ENCODE measurements at regions not wholly inside any gene's neighbourhood (a gene's known extent, or its start where the extent isn't known, plus 50 kb on each side); places are given as distances from the start of the nearest gene placed in this dataset.
"Not testable (repeated sequence)": the region's sequence is repeated elsewhere in the genome, so short reads cannot be mapped to it uniquely, and the experiment has no call there.

DNA sequence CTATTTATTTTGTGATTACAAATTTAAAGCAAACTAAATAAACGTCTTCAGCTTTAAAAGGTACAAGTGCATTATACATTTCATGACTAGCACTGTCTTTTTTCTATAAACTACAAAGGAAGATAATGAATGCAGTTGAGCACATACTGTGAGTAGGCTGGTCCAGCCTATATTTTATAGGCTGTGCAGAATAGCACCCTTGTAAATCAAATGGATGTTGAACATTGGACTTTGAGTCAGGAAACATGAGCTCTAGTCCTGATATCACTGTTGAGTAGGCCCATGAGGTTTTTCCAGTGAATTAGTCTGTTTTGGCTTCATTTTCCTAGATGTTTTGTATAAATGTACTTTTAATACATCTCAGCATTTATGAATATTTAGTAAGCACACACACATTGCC lies 447.3 kb upstream of the KCNMB2 start:
- peak; percentile 91 for DNase-seq

DNA sequence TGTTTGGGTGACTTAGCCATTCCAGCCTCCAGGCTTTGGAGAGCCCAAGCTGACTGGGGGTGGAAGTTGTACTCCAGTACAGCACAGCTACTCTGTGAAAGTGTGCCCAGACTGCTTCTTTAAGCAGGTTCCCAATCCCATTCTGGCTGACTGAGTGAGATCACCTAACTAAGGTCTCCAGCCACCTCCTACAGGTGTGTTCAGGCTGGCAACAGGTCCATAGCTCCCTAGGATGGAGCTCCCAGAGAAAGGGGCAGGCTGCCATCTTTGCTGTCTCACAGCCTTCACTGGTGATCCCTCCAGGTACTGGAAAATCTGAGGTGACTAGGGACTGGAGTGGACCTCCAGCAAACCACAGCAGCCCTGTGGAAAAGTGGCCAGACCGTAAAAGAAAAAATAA lies 445.3 kb upstream of the KCNMB2 start:
- DNase-seq: no peak

DNA sequence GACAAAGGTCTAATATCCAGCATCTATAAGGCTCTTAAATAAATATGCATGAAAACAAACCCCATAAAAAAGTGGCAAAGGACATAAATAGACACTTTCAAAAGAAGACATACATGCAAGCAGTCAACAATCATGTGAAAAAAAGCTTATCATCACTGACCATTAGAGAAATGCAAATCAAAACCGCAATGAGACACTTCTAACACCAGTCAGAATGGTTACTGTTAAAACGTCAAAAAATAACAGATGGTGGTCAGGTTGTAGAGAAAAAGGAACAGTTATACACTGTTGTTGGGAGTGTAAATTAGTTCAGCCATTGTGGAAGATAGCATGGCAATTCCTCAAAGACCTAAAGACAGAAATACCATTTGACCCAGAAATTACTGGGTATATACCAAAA lies 440.7 kb upstream of the KCNMB2 start:
- no peak for DNase-seq

DNA sequence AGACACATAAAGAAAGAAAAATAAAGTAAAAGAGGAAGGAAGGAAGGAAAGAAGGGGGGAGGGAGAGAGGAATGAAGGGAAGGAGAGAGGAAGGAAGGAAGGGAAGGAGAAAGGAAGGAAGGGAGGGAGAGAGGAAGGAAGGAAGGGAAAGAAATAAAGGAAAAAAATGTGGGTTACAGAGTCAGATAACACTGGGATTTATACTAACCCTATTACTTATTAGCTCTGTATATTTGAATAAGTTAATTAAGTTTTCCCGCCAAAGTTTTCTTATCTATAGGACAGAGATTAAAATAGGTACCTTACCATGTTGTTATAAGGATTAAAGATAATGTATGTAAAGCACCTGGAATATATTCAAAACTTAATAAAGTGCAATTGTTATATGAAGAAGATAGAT lies 439.3 kb upstream of the KCNMB2 start:
- no peak for DNase-seq

DNA sequence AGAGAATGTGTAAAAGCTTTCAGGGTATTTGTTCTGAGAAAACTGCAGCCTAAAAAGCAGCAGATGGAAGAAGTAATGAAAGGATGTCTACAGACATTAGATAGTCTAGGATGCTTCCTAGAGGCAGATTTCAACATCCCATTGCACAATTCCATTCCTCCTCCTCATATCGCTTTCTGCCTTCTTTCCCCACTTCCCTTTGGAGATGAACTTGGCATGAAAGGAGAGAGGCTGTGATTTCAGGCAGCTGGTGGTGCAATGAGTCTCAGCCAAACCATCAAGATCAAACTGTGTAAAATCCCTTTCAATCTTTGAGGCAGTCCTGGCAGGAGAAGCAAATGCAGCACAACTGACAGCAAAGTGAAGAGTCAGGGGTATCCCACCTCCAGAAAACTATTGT lies 438.7 kb upstream of the KCNMB2 start:
- DNase-seq: no peak

DNA sequence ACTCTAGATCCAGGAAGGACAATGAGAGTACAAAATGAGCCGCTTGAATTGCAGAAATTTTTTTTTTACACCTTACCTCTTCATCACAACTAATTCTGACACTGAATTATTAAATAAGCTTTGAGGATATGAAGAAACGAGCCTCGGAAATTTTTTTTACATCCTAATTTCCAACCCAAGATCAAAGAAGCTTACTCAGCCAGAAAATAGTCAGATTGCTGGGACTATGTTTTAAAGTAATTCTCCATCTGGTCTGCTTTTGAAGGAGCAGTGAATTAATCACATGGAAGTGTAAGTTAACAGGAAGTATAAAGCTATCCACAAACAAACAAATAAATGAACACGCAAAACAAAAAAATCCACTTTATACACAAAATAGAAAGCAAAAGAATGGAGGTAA lies 437.0 kb upstream of the KCNMB2 start:
- DNase-seq: no peak

DNA sequence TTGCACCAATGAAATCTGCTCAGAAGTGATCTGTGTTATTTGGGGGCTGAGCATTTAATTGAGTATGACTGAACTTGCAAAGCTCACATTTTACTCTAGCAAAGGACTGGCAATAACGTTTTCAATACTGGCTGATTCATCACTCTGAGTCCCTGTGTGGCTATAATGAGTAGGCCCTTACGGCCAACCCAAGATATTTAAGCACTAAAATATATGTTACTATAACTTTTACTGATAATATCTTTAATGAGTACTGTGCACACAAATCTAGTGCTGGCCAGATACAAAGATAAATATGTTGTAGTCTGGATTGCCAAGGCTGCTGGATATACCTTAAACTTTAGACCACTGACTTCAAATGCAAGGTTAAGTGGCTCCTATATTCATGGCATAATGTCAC lies 436.4 kb upstream of the KCNMB2 start:
- no peak for DNase-seq

DNA sequence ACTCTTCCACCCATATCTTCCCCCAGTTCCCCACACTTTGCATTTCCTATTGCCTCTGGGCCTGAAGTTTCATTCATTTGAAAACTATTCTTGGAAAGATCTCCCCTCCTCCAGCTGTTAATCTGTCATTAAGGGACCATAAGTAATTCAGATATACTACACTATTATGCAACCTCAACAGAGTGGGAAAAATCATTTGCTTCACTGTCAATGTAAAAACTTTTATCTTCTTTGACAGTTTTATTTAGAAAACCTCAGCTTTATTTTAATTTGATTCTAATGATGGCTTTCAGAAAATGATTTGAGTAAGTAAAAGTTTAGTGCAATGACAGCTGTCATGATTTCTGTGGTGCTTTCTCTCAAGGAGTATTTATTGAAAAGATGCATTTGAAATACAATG lies 435.3 kb upstream of the KCNMB2 start:
- DNase-seq: no peak

DNA sequence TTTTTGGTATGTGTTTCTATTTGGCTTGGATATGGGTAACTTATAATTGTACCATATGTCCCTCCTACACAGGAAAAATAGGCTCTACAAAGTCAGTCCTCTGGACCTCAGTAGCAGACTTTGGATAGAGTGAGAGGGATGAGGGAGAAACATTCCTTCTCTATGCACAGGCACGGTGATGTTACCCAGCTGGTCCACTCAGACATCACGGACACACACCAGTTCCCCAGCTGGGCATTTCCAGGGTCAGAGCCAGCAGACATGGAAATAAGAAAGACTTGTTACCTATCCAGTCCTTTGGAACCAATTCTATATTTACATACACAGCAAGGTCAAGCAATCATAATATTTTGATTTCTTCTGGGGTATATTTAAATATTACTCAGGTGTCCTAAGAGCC lies 433.1 kb upstream of the KCNMB2 start:
- no peak for DNase-seq

DNA sequence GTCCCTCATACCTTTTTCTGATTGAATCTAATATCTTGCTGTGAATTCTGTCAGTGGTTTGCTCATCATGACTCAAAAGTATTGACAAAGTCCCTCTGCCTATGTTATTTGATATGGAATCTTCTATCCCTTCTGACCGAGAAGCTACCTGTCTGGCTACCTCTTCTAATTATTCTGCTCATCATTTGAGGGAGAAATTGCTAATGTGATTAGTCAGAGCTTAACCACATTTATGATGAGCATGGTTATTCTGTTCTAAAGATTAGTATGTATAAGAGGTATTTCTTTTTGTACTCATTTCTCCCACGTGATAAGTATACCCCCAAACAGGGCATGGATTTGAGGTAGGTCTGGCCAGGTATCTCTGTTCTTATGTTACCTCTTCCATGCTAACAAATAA lies 428.4 kb upstream of the KCNMB2 start:
- no peak for DNase-seq

DNA sequence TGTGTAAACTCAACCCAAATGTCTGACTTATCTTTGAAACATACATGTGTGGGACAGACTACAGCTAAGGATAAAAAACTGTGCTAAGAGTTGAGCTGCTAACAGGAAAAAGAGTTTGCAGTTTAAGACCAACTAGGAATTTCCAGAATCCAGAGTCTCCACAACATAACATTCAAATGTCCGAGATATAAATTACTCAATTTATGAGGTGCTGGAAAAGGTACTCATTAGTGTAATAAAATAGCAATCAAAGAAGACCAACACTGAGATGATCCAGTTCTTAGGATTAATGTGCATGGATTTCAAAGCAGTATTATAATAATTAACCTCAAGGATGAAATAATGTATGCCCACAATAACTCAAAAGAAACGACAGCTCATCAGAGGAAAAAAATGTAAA lies 426.5 kb upstream of the KCNMB2 start:
- no peak for DNase-seq

DNA sequence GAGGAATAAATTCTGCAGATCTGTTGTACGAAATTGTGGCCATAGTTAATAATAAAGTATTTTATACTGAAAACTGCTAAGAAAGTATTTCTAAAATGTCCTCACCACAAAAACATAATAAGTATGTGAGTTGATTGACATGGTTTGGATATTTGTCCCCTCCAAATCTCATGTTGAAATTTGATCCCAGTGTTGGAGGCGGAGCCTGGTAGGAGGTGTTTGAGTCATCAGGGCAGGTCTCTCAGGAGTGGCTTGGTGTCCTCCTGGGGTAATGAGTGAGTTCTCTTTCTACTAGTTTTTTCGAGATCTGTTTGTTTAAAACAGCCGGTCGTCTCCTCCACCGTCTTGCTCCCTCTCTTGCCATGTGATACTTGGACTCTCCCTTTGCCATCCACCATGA lies 424.1 kb upstream of the KCNMB2 start:
- no peak for DNase-seq

DNA sequence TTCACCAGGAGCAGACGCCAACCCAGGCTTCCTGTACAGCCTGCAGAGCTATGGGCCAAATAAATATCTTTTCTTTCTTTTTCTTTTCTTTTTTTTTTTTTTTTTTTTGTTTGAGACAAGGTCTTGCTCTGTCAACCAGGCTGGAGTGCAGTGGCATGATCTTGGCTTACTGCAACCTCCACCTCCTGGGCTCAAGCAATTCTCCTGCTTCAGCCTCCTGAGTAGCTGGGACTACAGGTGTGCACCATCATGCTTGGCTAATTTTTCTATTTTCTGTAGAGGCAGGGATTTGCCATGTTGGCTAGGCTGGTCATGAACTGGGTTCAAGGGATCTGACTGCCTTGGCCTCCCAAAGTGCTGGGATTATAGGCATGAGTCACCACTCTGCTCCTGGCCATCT lies 423.7 kb upstream of the KCNMB2 start:
- DNase-seq: not testable (repeated sequence)

DNA sequence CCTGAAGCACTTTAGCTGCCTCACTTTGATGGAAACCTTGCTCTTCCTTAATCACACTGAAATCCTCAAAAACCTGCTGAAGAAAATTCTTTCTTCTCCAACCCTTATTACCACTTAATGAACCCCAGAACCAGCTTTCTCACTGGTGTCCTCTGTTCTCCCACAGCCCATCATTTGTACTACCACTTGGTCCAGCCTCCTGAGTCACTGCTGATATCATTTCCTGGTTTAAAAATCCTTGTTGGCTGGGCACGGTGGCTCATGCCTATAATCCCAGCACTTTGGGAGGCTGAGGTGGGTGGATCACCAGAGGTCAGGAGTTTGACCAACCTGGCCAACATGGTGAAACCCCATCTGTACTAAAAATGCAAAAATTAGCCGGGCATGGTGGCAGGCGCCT lies 418.6 kb upstream of the KCNMB2 start:
- no peak for DNase-seq

DNA sequence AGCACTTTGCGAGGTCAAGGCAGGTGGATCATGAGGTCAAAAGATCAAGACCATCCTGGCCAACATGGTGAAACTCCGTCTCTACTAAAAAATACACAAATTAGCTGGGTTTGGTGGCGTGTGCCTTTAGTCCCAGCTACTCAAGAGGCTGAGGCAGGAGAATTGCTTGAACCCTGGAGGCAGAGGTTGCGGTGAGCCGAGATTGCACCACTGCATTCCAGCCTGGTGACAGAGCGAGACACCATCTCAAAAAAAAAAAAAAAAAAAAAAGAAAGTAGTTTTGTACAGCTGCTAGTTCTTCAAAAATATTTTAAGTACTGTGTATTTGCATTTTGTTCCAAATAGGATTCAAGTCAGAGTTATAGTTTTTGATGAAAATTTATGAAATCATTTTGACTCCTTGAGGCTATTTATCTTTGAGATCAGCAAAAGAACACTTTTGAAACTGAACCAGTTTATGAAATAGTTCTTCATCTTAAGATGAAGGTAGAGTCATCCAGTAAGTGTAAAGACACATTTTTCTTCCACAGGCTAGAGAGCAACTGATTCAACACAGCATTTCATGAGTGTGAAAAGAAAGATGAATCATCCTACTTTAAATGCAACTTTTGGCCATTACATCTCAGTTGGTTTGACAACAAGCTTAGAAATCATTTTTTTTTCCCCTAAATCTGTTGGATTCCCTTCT lies 416.5 kb upstream of the KCNMB2 start:
- not testable (repeated sequence) for DNase-seq

DNA sequence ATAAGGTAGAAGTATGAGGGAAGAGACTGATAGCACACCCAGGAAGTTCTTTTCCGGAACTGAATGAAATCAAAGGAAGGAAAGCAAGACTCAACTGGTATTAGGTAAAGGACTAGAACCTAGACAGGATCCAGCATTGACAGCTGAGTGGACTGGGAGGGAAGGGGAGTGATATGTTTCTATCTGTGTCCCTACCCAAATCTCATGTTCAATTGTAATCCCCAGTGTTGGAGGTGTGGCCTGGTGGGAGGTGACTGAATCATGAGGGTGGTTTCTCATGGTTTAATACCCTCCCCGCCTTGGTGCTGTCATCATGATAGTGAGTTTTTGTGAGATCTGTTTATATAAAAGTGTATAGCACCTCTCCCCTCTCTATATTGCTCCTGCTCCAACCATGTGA lies 415.9 kb upstream of the KCNMB2 start:
- DNase-seq: no peak

DNA sequence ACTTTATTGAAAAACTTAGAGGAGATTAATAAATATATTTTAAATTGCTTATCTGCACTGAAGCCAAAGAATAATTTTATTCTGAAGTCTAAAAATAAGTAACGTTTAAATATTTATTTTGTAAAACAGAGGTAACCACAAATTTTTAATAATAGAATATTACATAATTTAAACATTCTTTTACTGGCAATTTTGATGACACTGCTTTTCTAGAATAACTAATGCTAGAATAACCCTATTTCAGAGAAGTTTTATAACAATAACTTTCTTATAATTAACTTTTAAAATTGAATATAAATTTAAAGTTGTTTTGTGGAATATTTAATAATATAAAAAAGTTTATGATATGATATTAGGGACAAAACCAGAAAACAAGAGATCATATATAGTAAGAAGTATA lies 409.6 kb upstream of the KCNMB2 start:
- no peak for DNase-seq

DNA sequence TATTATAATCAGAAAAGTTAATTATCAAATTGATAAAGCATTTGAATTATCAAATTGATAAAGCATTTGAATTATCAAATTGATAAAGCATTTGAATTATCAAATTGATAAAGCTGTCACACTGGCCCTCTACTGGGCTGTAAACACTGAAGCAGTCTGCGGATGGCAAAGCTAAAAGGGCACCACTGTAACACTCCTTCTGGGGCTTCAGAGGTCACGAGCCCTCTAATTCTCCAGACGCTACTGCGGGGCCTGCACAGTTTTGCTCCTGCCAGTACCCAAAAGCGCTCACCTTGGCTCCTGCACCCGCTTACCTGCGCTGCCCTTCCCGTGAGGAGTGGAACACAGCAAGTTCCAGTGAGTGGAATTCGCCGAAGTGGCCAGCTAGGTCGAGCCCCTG lies 409.0 kb upstream of the KCNMB2 start:
- no peak for DNase-seq

DNA sequence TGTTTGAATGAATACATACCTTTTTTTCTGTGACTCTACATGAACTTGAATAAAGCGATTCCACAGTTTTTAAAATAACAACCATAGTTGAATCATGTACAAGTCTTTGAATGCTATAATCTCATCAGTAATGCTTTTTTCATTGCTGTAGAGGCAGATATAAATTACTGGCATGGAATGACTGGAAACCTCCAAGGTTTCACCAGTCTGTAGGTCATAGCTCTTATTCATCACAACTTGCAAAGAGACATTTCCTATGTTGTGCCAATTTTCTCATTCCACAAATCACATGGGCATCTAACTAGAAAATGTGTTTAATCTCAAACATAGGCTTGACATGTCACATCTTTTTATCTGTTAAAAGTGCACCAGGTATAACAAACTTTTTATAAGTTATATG lies 407.1 kb upstream of the KCNMB2 start:
- DNase-seq: no peak

DNA sequence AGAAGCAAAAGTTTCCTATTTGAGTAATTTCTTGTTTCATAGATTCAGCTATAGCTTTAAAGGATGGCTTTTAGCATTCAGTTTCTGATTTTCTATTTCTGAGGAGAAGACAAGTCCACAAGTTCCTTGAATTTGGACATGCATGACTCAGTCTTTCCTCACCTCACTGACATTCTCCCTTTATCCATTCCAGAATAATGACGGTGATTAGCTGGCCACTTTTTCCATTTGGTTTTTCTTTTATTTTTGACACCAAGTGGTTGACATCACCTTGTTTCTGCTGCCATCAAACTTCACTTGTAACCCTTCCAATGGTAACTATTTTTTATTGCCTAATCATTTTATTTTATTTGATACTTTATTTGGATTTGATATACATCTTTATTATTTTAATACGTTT lies 404.4 kb upstream of the KCNMB2 start:
- DNase-seq: no peak

DNA sequence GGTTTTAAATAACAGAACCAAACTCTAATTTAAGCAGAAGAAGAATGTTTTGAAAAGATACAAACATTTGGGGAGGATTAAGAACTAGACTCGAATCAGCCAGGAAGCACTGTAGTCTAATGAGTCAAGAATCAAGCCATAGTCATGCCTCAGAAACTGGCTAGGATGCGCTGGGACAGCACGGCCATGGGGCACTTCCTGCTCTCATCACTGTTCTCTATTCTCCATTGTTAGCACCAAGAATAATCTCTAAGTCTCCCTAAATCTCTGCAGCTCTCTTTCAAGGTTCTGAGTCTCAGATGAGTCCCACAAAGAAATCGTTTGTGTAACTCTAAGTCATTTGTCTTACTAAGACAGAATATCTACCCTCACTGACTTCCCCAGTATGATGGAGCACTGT lies 399.0 kb upstream of the KCNMB2 start:
- DNase-seq: no peak

DNA sequence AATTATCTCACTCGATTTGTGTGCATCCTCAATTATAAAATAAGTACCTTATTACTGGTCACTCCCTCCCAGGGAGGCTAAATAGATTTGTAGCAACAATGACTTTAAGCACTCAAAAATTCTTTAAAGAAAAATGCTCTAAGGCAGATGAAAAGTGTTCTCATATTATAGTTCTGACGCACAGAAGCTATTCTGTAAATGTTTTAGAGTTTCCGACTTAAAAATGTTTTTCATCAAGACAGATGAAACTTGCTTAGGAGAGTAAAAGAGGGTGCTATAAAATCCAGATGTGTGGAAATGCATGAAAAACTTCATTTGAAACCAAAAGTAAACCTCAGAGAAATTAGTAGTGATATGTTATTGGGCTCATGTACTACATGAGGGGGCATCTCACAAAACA lies 398.4 kb upstream of the KCNMB2 start:
- no peak for DNase-seq

DNA sequence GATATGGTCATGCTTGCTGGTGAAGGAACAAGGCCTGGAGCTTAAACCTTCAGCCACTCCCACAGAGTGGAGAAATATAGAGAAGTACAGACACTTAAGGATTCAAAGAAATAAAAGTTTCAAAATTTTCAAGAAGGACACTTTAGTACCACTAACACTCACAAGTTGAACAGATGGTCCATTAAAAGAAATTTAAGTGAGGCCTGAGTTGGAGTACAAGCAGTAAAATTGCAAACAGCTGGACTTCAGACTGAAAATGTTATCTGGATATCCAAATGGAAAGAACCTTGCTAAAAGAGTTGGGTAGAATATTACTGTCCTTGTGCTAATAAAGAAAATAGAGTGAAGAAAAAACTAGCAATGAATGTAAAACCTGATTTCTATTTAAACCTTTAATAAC lies 397.1 kb upstream of the KCNMB2 start:
- no peak for DNase-seq

DNA sequence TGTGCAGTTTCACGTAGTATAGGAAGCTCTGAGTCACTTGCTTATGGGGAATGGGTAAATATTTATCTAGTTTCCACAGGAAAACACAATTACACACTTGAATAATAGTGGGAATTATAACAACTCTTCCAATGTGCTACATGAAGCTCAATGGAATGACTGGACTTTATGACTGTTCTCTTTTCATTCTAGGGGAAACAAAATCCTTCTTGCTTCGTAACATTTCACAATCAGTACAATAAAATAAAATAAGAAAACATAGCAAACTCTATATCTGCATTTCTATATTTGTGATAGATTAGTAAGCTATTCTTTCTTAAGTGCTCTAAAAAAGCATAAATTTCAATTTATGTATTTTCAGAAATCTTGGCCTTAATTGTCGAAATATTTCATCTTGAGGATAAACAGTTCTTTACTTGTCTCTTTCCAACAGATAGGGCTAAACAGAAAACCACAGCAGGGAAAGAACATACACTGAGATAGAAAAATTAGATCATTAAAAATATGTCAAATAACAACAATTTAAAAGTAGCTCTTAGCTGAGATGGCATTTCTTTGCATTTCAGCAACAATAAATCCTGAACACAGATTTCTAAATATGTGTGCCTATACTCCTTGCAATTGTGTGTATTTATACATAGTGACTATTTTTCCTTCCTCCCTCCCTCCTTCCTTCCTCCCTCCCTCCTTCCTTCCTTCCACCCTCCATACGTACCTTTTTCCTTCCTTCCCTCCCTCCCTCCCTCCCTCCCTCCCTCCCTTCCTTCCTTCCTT lies 395.5 kb upstream of the KCNMB2 start:
- peak; percentile 78 for DNase-seq

DNA sequence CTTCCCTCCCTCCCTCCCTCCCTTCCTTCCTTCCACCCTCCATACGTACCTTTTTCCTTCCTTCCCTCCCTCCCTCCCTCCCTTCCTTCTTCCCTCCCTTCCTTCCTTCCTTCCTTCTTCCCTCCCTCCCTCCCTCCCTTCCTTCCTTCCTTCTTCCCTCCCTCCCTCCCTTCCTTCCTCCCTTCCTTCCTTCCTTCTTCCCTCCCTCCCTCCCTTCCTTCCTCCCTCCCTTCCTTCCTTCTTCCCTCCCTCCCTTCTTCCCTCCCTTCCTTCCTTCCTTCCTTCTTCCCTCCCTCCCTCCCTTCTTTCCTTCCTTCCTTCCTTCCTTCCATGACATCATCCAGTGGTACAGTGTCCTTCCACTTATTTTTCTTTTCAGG lies 394.9 kb upstream of the KCNMB2 start:
- not testable (repeated sequence) for DNase-seq

Measured in DMS153 (cell line).